HG02885 (cell line): ENCODE measurements at regions not wholly inside any gene's neighbourhood (a gene's known extent, or its start where the extent isn't known, plus 50 kb on each side); places are given as distances from the start of the nearest gene placed in this dataset.
A peak's percentile ranks its signal among the peaks of the same experiment; 100 is the strongest.
"Not testable (repeated sequence)": the region's sequence is repeated elsewhere in the genome, so short reads cannot be mapped to it uniquely, and the experiment has no call there.

Experiments
- ATAC-seq: cut with Tn5 transposase; IDR thresholded peaks from one replicate; pipeline ENCODE4 v1.9.1; 2021; ENCODE audit warnings: mild to moderate bottlenecking; ENCODE audit not compliant: unreplicated experiment, poor library complexity

- no peak for ATAC-seq
Measured at GRCh38 chr3:190995156-190995555, 132.7 kb upstream of the GMNC start.

DNA sequence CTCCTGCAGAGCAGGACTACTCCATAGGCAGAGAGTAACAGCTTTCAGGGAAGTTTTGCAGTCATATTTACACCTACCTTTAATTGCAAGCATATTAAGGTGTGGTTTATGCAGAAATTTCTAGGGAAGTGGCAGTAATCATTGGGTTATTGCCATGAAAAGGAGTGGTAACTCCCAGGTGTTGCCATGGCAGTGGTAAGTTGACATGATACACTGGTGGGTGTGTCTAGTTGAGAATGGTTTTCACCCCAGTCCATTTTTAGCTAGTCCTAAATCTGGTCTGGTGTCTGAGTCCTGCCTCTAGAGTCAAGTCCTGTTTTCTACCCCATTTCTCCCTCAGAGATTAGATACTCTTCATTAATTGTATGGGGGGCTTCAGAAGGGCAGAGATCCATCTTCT, 128.4 kb upstream of the GMNC start:
- no peak for ATAC-seq

- no peak for ATAC-seq
Measured at GRCh38 chr3:190989218-190989617, 126.7 kb upstream of the GMNC start.

GRCh38 chr3:190988102-190988501, 125.6 kb upstream of the GMNC start:
- ATAC-seq = no peak

DNA sequence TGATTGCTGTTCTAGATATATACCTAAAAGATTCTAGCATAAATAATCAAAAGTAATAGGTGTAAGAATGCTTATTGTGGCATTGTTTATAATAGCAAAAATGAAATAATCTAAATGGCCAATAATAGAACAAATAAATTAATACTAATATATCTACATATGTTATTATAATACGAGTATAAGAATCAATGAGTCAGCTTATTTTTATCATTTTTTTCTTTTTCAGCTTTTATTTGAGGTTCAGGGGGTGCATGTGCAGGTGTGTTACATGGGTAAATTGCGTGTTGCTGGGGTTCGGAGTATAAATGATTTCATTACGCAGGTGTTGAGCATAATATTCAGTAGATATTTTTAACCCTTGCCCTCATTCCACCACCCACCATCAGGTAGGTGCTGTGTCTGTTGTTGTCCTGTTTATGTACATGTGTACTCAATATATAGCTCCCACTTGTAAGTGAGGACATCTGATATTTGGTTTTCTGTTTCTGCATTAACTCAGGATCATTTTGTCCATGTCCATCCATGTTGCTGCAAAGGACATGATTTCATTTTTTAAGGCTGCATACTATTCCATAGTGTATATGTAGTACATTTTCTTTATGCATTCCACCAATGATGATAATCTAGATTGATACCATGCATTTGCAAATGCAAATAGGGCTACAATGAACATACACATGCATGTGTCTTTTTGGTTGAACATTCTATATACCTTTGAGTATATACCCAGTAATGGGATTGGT, 122.2 kb upstream of the GMNC start:
- no peak for ATAC-seq

- ATAC-seq = peak; percentile 56
Measured at GRCh38 chr3:190983875-190984274, 121.4 kb upstream of the GMNC start.

DNA sequence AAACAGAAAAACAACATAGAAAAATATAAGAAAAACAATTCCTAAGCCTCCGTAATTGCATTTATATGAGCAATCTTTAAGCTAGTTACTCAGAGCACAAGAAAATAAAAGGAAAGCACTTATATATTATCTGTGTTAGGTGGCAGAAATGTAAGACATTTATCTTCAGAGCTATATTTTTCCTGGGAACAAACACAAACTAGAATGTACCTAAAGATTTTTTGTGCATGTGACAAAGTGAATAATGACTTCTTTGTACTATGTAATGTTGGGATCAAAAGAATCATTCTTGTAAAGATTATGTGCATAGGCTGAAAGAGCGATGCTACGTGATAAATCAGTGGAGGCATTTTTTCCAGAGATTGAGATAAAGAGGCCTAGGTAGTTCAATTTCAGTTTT, 111.3 kb upstream of the GMNC start:
- ATAC-seq = no peak

GRCh38 chr3:190972840-190973270, 110.4 kb upstream of the GMNC start:
- no peak for ATAC-seq

DNA sequence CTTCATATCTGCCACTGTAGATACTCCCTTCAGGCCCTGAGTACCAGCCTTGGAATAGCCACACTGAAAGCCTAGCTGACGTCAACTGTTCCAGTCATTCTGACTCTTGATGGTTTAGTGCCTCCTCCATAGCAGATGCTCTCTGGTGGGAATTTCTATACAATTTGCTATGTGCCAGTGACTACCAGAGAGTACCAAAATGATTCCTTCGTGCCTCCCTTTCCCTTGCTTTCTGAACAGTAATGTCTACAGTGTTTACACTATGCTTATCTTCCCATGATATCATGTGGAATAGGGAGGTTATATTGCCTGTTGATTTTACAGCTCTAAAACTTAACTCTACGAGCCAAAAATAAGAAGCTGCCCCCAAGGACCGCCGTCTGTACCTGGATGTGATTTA, 109.7 kb upstream of the GMNC start:
- no peak for ATAC-seq

DNA sequence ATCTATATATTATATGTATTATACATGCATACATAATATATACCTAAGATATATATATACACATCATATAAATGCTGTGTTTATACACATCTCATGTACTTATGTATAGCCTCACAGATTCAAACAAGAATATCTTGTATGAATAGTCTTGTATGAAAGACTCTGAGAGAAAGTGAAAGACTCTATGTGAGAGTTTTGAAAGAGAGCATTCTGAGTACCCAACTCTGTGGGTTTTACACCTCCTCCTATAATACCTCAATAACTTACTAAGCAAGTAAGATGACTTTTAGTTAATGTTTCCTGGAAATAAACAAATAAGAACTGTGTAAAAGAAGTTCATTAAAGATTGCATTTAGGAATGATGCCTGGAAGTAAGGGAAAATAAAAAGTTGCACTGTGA, 108.1 kb upstream of the GMNC start:
- ATAC-seq = no peak

DNA sequence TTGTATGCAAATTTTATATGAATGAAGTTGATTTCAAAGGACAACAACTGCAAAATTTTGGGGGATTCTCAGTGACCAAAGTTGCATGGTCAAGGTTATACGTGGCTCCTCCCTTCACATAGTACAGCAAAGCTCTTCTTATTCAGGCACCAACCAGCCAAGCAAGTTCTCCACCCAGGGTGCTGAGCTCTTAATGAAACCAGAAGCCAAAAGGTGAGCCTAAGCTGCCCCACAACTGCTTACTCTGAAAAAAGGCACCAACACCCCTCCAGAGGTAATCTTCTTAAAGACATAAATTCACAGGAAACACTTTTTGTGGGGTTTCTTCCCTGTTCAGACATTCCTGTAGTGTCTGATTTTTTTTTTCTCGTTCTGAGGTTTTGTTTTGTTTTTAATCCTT, 106.1 kb upstream of the GMNC start:
- ATAC-seq = no peak

DNA sequence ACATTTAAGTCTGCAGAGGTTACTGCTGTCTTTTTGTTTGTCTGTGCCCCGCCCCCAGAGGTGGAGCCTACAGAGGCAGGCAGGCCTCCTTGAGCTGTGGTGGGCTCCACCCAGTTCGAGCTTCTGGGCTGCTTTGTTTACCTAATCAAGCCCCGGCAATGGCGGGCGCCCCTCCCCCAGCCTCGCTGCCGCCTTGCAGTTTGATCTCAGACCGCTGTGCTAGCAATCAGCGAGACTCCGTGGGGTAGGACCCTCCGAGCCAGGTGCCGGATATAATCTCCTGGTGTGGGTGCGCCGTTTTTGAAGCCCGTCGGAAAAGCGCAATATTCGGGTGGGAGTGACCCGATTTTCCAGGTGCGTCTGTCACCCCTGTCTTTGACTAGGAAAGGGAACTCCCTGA, 102.4 kb upstream of the GMNC start:
- ATAC-seq = not testable (repeated sequence)

DNA sequence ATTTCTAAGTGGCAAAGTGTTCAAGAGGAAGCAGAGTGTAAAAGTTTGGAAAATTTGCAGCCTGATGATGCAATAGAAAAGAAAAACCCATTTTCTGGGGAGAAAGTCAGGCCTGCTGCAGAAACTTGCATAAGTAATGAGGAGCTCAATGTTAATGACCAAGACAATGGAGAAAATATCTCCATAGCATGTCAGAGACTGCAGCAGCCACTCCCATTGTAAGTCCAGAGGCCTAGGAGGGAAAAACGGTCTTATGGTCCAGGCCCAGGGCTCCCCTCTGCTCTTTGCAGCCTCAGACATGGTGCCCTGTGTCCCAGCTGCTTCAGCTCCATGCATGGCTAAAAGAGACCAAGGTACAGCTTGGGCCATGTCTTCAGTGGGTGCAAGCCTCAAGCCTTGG, 96.6 kb upstream of the GMNC start:
- ATAC-seq = no peak

- no peak for ATAC-seq
Measured at GRCh38 chr3:190941694-190942260, 79.3 kb upstream of the GMNC start.

- not testable (repeated sequence) for ATAC-seq
Measured at GRCh38 chr3:190934616-190935015, 72.1 kb upstream of the GMNC start.

DNA sequence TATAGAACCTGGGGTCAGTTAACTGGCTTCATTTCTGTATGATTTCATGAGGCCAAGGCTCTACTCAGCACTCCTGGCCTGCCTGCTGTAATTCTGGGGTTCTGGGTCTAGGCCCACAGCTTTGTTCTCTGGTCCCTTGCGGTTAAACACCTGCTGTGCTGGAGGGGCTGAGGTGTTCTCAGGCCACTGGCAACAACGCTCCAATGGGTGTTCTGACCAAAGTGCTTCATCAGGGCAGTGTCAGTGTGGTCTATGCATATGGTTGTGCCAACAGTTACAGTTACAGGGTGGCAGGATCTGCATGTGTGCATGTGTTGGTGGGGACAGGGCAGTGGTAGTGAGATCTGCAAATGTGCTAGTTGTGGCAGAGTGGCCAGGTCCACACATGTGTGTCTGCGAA, 64.1 kb upstream of the GMNC start:
- ATAC-seq = no peak

- ATAC-seq = no peak
Measured at GRCh38 chr3:190912736-190913135, 50.2 kb upstream of the GMNC start.
